OCI-LY3 (cell line): ENCODE measurements at regions not wholly inside any gene's neighbourhood (a gene's known extent, or its start where the extent isn't known, plus 50 kb on each side); places are given as distances from the start of the nearest gene placed in this dataset.

Source experiments
- H2AFZ ChIP-seq: fragments of 200-600, 300-600 bp; shearing (Covaris generic); 2 replicates; pipeline ENCODE4 v1.6.0; 2014; ENCODE audit warnings: antibody characterized with exemption, low read depth, low read length
- H3K27ac ChIP-seq: fragments of 200-600, 300-600 bp; sonication (generic); 2 replicates; pipeline ENCODE4 v1.5.1; 2014; ENCODE audit warnings: mild to moderate bottlenecking, low read length, moderate library complexity, mixed read lengths
- H3K27me3 ChIP-seq: fragments of 200-600, 300-600 bp; sonication (generic); 2 replicates; pipeline ENCODE4 v1.6.1; 2014; ENCODE audit warnings: low read depth, low read length, mixed read lengths
- H3K36me3 ChIP-seq: fragments of 200-600, 300-600 bp; sonication (generic); replicated peaks from 2 replicates; pipeline ENCODE3; 2014; ENCODE audit warnings: low read depth, low read length, mixed read lengths
- H3K4me1 ChIP-seq: fragments of 300-600, 200-600 bp; sonication (generic); 2 replicates; pipeline ENCODE4 v1.6.1; 2014; ENCODE audit warnings: low read length, mixed read lengths
- H3K4me2 ChIP-seq: fragments of 200-600, 300-600 bp; sonication (generic); 2 replicates; pipeline ENCODE4 v1.6.1; 2014; ENCODE audit warnings: low read length, mixed read lengths
- H3K4me3 ChIP-seq: fragments of 300-600, 200-600 bp; sonication (generic); 2 replicates; pipeline ENCODE4 v1.5.1; 2014; ENCODE audit warnings: antibody characterized with exemption, mild to moderate bottlenecking, low read length, moderate library complexity
- H3K79me2 ChIP-seq: fragments of 300-600, 200-600 bp; shearing (Covaris generic); 2 replicates; pipeline ENCODE4 v1.6.1; 2014; ENCODE audit warnings: mild to moderate bottlenecking, low read length, mixed read lengths
- H3K9ac ChIP-seq: fragments of 300-600, 200-600 bp; shearing (Covaris generic); 2 replicates; pipeline ENCODE4 v1.6.0; 2014; ENCODE audit warnings: mild to moderate bottlenecking, low read length, moderate library complexity
- H3K9me3 ChIP-seq: fragments of 200-600, 300-600 bp; shearing (Covaris generic); 2 replicates; pipeline ENCODE4 v1.6.1; 2014; ENCODE audit warnings: low read length, mixed read lengths; ENCODE audit not compliant: insufficient read depth
- H4K20me1 ChIP-seq: fragments of 200-600, 300-600 bp; sonication (generic); 2 replicates; pipeline ENCODE4 v1.6.1; 2016; ENCODE audit warnings: low read length, mixed read lengths; ENCODE audit not compliant: insufficient read depth
- EZH2phosphoT487 ChIP-seq: fragments of 200-600 bp; shearing (Covaris generic); IDR thresholded peaks from 2 replicates; pipeline ENCODE4 v1.6.1; 2018; ENCODE audit warnings: antibody characterized with exemption, mixed run types, low read depth
- TF ChIP-seq, protein P1 (sequence below): fragments of 200-600, 300-600 bp; sonication (generic); IDR thresholded peaks from 2 replicates; pipeline ENCODE4 v1.5.1; 2014; ENCODE audit warnings: antibody characterized with exemption, low read length, low read depth

GRCh38 chr2:42113452-42113851 is 55.7 kb upstream of the EML4 start:
- Histone ChIP-seq H3K9me3 (no peaks in the 10 kb centered on the region), H3K27ac (no peak overlapping the region), H3K4me2 (no peak overlapping the region), H3K9ac (no peak overlapping the region), H4K20me1 (no peaks in the 10 kb centered on the region), H3K79me2 (no peaks in the 10 kb centered on the region), H3K4me3 (no peak overlapping the region), H3K36me3 (no peaks in the 10 kb centered on the region), H3K4me1 (peaks cover 42% of the 10 kb centered on the region), H2AFZ (no peak overlapping the region), H3K27me3 (peaks cover 22% of the 10 kb centered on the region)
- TF ChIP-seq, protein P1, sequence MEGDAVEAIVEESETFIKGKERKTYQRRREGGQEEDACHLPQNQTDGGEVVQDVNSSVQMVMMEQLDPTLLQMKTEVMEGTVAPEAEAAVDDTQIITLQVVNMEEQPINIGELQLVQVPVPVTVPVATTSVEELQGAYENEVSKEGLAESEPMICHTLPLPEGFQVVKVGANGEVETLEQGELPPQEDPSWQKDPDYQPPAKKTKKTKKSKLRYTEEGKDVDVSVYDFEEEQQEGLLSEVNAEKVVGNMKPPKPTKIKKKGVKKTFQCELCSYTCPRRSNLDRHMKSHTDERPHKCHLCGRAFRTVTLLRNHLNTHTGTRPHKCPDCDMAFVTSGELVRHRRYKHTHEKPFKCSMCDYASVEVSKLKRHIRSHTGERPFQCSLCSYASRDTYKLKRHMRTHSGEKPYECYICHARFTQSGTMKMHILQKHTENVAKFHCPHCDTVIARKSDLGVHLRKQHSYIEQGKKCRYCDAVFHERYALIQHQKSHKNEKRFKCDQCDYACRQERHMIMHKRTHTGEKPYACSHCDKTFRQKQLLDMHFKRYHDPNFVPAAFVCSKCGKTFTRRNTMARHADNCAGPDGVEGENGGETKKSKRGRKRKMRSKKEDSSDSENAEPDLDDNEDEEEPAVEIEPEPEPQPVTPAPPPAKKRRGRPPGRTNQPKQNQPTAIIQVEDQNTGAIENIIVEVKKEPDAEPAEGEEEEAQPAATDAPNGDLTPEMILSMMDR, result no peak
- no peak for TF ChIP-seq EZH2phosphoT487

- TF ChIP-seq, protein P1, result no peak
- TF ChIP-seq EZH2phosphoT487, result no peak
- Histone ChIP-seq H2AFZ (no peak overlapping the region), H3K4me3 (no peak overlapping the region), H3K4me2 (no peak overlapping the region), H3K9ac (no peak overlapping the region), H3K9me3 (no peaks in the 10 kb centered on the region), H3K27me3 (peaks cover 22% of the 10 kb centered on the region), H3K4me1 (peaks cover 49% of the 10 kb centered on the region), H4K20me1 (no peaks in the 10 kb centered on the region), H3K79me2 (no peaks in the 10 kb centered on the region), H3K27ac (no peak overlapping the region), H3K36me3 (no peaks in the 10 kb centered on the region)
These were observed 55.1 kb upstream of the EML4 start for GRCh38 chr2:42114091-42114490.

DNA sequence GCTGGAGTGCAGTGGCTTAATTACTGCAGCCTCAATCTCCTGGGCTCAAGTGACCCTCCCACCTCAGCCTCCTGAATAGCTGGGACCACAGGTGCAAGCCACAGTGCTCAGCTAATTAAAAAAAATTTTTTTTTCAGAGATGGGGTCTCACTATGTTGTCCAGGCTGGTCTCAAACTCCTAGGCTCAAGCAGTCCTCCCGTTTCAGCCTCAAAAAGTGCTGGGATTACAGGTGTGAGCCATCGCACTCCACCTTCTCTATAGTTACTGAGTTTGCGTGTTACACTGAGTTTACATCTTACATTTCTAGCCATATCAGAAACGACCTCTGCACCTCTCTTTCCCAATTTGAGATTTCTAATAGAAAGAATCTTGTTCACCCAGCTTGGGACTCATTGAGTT is 53.6 kb upstream of the EML4 start:
- H3K27ac ChIP-seq, result no peak overlapping the region
- H3K27me3 ChIP-seq, result peaks cover 22% of the 10 kb centered on the region
- peaks cover 45% of the 10 kb centered on the region for H3K4me1 ChIP-seq

GRCh38 chr2:42116195-42117181 is 52.7 kb upstream of the EML4 start:
- no peak overlapping the region for H2AFZ ChIP-seq
- H3K4me2 ChIP-seq, result no peak overlapping the region
- no peak for TF ChIP-seq EZH2phosphoT487
- TF ChIP-seq, protein P1, result no peak
- H3K27ac ChIP-seq, result no peak overlapping the region
- no peaks in the 10 kb centered on the region for H4K20me1 ChIP-seq
- H3K4me3 ChIP-seq, result no peak overlapping the region
- no peaks in the 10 kb centered on the region for H3K9me3 ChIP-seq
- peaks cover 44% of the 10 kb centered on the region for H3K4me1 ChIP-seq
- no peaks in the 10 kb centered on the region for H3K79me2 ChIP-seq
- no peak overlapping the region for H3K9ac ChIP-seq
- peaks cover 22% of the 10 kb centered on the region for H3K27me3 ChIP-seq
- H3K36me3 ChIP-seq, result no peaks in the 10 kb centered on the region

More for the DNA sequence above, 53.6 kb upstream of the EML4 start:
- no peaks in the 10 kb centered on the region for H4K20me1 ChIP-seq
- H3K4me2 ChIP-seq, result no peak overlapping the region
- H3K4me3 ChIP-seq, result no peak overlapping the region
- TF ChIP-seq, protein P1, result no peak
- no peak for TF ChIP-seq EZH2phosphoT487
- no peaks in the 10 kb centered on the region for H3K36me3 ChIP-seq
- H2AFZ ChIP-seq, result no peak overlapping the region
- H3K79me2 ChIP-seq, result no peaks in the 10 kb centered on the region
- H3K9me3 ChIP-seq, result no peaks in the 10 kb centered on the region
- H3K9ac ChIP-seq, result no peak overlapping the region
